K562 (cell line): ENCODE measurements at regions not wholly inside any gene's neighbourhood (a gene's known extent, or its start where the extent isn't known, plus 50 kb on each side); places are given as distances from the start of the nearest gene placed in this dataset.

Source experiments
- ATAC-seq: fragments of 200-7000 bp; cut with Tn5 transposase; 3 replicates; pipeline ENCODE4 v1.9.1; 2020; ENCODE audit warnings: moderate library complexity
- BruUV-seq: library from RNA; stranded (reverse); fragments of 400-500 nt; replicated peaks from 2 replicates; lab custom pipeline; 2021; lab: Mats Ljungman, UMichigan
- CTCF ChIA-PET: fragments of 300-600 bp; formaldehyde crosslinking; extraction: SDS; loops from one replicate; lab custom pipeline; 2021; ENCODE audit warnings: low intra/inter-chr PET ratio; lab: Yijun Ruan, JAX
- POLR2A ChIA-PET: fragments of 300-600, 350-650 bp; sonication (Branson Sonifier 250); formaldehyde crosslinking; extraction: SDS; loops from one replicate; lab custom pipeline; 2021; ENCODE audit warnings: antibody characterized with exemption, inconsistent platforms; lab: Yijun Ruan, JAX
- DNase-seq, 4 experiments: peaks; one replicate each; pipeline versions ENCODE4 v3.0.0 to v3.0.0-alpha.2; 2011 to 2018; ENCODE audit warnings: low spot score in 3 of 4, mixed read lengths in 3 of 4; ENCODE audit errors: extremely low read depth in 1 of 4
- FAIRE-seq: peaks from 2 replicates; lab custom pipeline; 2011; peaks lifted over from hg19 to GRCh38; lab: Jason Lieb, UNC
- H2AFZ ChIP-seq: 2 replicates; pipeline ENCODE4 v1.6.0; 2011; ENCODE audit warnings: low read depth, low read length, control low read depth, inconsistent platforms
- H3K27ac ChIP-seq: fragments of 200-600 bp; 3 replicates; pipeline ENCODE4 v1.8.0; 2011; ENCODE audit warnings: low read depth, mild to moderate bottlenecking, control low read depth, inconsistent platforms, low read length, moderate library complexity, mixed read lengths; ENCODE audit errors: extremely low read depth
- H3K27me3 ChIP-seq, 2 experiments: fragments of 300-600 bp in 1 of 2; 2 replicates in 1 of 2; 3 replicates in 1 of 2; pipeline versions ENCODE4 v1.6.0 to v1.8.0; 2011; ENCODE audit warnings: inconsistent platforms in 2 of 2, low read length in 2 of 2, mild to moderate bottlenecking in 1 of 2, mixed read lengths in 1 of 2, moderate library complexity in 1 of 2; ENCODE audit not compliant: control insufficient read depth in 2 of 2, insufficient read depth in 2 of 2
- H3K36me3 ChIP-seq: fragments of 300-600 bp; 3 replicates; pipeline ENCODE4 v1.8.0; 2011; ENCODE audit warnings: mild to moderate bottlenecking, low read length, inconsistent platforms; ENCODE audit not compliant: control insufficient read depth, insufficient read depth
- H3K4me1 ChIP-seq, 2 experiments: fragments of 200-600 bp in 1 of 2; replicated peaks in 1 of 2; 2 replicates in 1 of 2; 3 replicates in 1 of 2; pipeline versions ENCODE4 v1.5.1 to v1.8.0; 2011; ENCODE audit warnings: inconsistent platforms in 2 of 2, low read length in 2 of 2, mild to moderate bottlenecking in 1 of 2, mixed read lengths in 1 of 2, moderate library complexity in 1 of 2; ENCODE audit not compliant: control insufficient read depth in 2 of 2, insufficient read depth in 2 of 2
- H3K4me2 ChIP-seq: 2 replicates; pipeline ENCODE4 v1.6.1; 2011; ENCODE audit warnings: low read length, control low read depth, inconsistent platforms, mixed read lengths; ENCODE audit not compliant: insufficient read depth
- H3K4me3 ChIP-seq: fragments of 200-600 bp; sonication (generic), shearing (Covaris generic); 2 replicates; pipeline ENCODE4 v1.5.1; 2016; ENCODE audit warnings: control low read depth, inconsistent platforms
- H3K79me2 ChIP-seq: fragments of 200-600 bp; 3 replicates; pipeline ENCODE4 v1.8.0; 2011; ENCODE audit warnings: low read length, inconsistent platforms; ENCODE audit not compliant: control insufficient read depth, insufficient read depth
- H3K9ac ChIP-seq, 2 experiments: 2 replicates each; pipeline versions ENCODE4 v1.6.0 to v1.6.1; 2011; ENCODE audit warnings: low read depth in 2 of 2, low read length in 2 of 2, control low read depth in 1 of 2, inconsistent platforms in 1 of 2, mild to moderate bottlenecking in 1 of 2, mixed read lengths in 1 of 2; ENCODE audit not compliant: insufficient read depth in 1 of 2
- H3K9me1 ChIP-seq: one replicate; pipeline ENCODE4 v1.6.0; 2011; ENCODE audit warnings: inconsistent platforms, mild to moderate bottlenecking, low read length, moderate library complexity; ENCODE audit not compliant: control insufficient read depth, insufficient read depth
- H3K9me3 ChIP-seq: replicated peaks from 2 replicates; pipeline ENCODE4 v1.5.1; 2011; ENCODE audit warnings: low read depth, low read length, inconsistent platforms; ENCODE audit not compliant: control insufficient read depth, insufficient read depth
- H4K20me1 ChIP-seq: replicated peaks from 2 replicates; pipeline ENCODE4 v1.6.1; 2011; ENCODE audit warnings: low read length, inconsistent platforms, mixed read lengths; ENCODE audit not compliant: control insufficient read depth, insufficient read depth
- CBFB ChIP-seq: sonication (generic); formaldehyde crosslinking; IDR thresholded peaks from 2 replicates; pipeline ENCODE4 v1.4.0; 2020; ENCODE audit warnings: mild to moderate bottlenecking, missing genetic modification reagents
- CBX1 ChIP-seq: sonication (generic); IDR thresholded peaks from 2 replicates; pipeline ENCODE4 v1.6.1; 2016; ENCODE audit warnings: antibody characterized with exemption, low read depth, mild to moderate bottlenecking
- CLOCK ChIP-seq: fragments of 250-450 bp; sonication (Bioruptor Pico); IDR thresholded peaks from 2 replicates; pipeline ENCODE4 v1.4.0; 2020; ENCODE audit warnings: mild to moderate bottlenecking, moderate library complexity, borderline replicate concordance
- DEAF1 ChIP-seq: fragments of 450-650 bp; formaldehyde crosslinking; IDR thresholded peaks from 2 replicates; pipeline ENCODE4 v1.4.0; 2020; ENCODE audit warnings: mild to moderate bottlenecking, moderate library complexity
- KDM1A ChIP-seq, 2 experiments: fragments of 450-650 bp; IDR thresholded peaks; 2 replicates each; pipeline ENCODE4 v1.6.1; 2016; ENCODE audit warnings: mild to moderate bottlenecking in 2 of 2
- MTA3 ChIP-seq: fragments of 450-650 bp; formaldehyde crosslinking; IDR thresholded peaks from 2 replicates; pipeline ENCODE4 v1.6.1; 2017; ENCODE audit warnings: mild to moderate bottlenecking, borderline replicate concordance
- STAG1 ChIP-seq: sonication (generic); formaldehyde crosslinking; IDR thresholded peaks from 2 replicates; pipeline ENCODE4 v1.5.0; 2020; ENCODE audit warnings: missing genetic modification reagents, borderline replicate concordance
- TARDBP ChIP-seq: fragments of 450-650 bp; IDR thresholded peaks from 2 replicates; pipeline ENCODE4 v1.6.1; 2016
- THAP12 ChIP-seq: fragments of 250-450 bp; sonication (Bioruptor Pico); IDR thresholded peaks from 2 replicates; pipeline ENCODE4 v1.9.0; 2021; ENCODE audit warnings: mild to moderate bottlenecking, inconsistent platforms
- THRAP3 ChIP-seq: fragments of 450-650 bp; IDR thresholded peaks from 2 replicates; pipeline ENCODE4 v1.6.1; 2016; ENCODE audit warnings: mild to moderate bottlenecking, inconsistent platforms, borderline replicate concordance
- USF1 ChIP-seq: sonication (generic); formaldehyde crosslinking; IDR thresholded peaks from 2 replicates; pipeline ENCODE4 v1.9.0; 2022; ENCODE audit warnings: mild to moderate bottlenecking, missing genetic modification reagents
- ZNF133 ChIP-seq: fragments of 250-450 bp; sonication (Bioruptor Pico); IDR thresholded peaks from 2 replicates; pipeline ENCODE4 v1.4.0; 2020; ENCODE audit warnings: mild to moderate bottlenecking
- ZNF197 ChIP-seq: fragments of 200-800 bp; sonication (Bioruptor generic); IDR thresholded peaks from 2 replicates; pipeline ENCODE4 v1.6.1; 2016; ENCODE audit warnings: low read depth, missing genetic modification characterization, missing compliant biosample characterization
- ZNF263 ChIP-seq: sonication (generic); formaldehyde crosslinking; IDR thresholded peaks from 2 replicates; pipeline ENCODE4 v1.8.0; 2022; ENCODE audit warnings: mild to moderate bottlenecking, missing genetic modification reagents, borderline replicate concordance
- ZNF3 ChIP-seq: fragments of 250-450 bp; sonication (Bioruptor Pico); IDR thresholded peaks from 2 replicates; pipeline ENCODE4 v1.5.0; 2021; ENCODE audit warnings: mild to moderate bottlenecking, moderate library complexity
- ZNF316 ChIP-seq: fragments of 450-650 bp; IDR thresholded peaks from 2 replicates; pipeline ENCODE4 v1.6.1; 2016
- WGBS: fragments of 100-300 bp; shearing (Covaris generic); methylation state at CpG from one replicate; pipeline ENCODE4 v1.1.6; 2016; ENCODE audit warnings: low coverage, mixed read lengths; ENCODE audit not compliant: insufficient coverage; ENCODE audit errors: missing lambda C conversion rate; 5-methylcytosine and 5-hydroxymethylcytosine counted together
- in situ Hi-C: fragments of 300-500 bp; cut with MboI; formaldehyde crosslinking; loops from 4 replicates; pipeline ENCODE4 v1.15.0; 2018; ENCODE audit warnings: inconsistent platforms, mixed read lengths
- intact Hi-C: fragments of 100-400 bp; cut with micrococcal nuclease; formaldehyde crosslinking; loops from 2 replicates; pipeline ENCODE4 v1.14.2; 2022

- Histone ChIP-seq H3K4me1 (no peaks in the 10 kb centered on the region), H3K9ac (no peak overlapping the region), H2AFZ (no peak overlapping the region), H4K20me1 (no peaks in the 10 kb centered on the region), H3K79me2 (no peaks in the 10 kb centered on the region), H3K9me1 (no peaks in the 10 kb centered on the region), H3K27ac (no peak overlapping the region), H3K9me3 (no peaks in the 10 kb centered on the region), H3K27me3 (no peaks in the 10 kb centered on the region), H3K4me2 (no peak overlapping the region), H3K36me3 (no peaks in the 10 kb centered on the region), H3K4me3 (no peak overlapping the region)
- ATAC-seq (no peak), DNase-seq (no peak), FAIRE-seq (no peak)
- ChIA-PET CTCF (no interaction called here), POLR2A (no interaction called here)
- WGBS, result 4% methylated on average over 3 of the region's 3 CpGs
- intact Hi-C loops (no loop called here), in situ Hi-C loops (no loop called here)
- no TSS peak for BruUV-seq
- TF ChIP-seq USF1 (CRISPR knock-in tag) (no peak), THRAP3 (no peak), MTA3 (no peak), ZNF3 (CRISPR knock-in tag) (no peak), CBFB (CRISPR knock-in tag) (no peak), KDM1A (IDR thresholded peaks at IDR 0.05) (no peak), TARDBP (no peak), CLOCK (no peak), DEAF1 (CRISPR knock-in tag) (no peak), STAG1 (no peak), ZNF133 (CRISPR knock-in tag) (no peak), ZNF316 (no peak), CBX1 (no peak), ZNF197 (no peak), THAP12 (CRISPR knock-in tag) (no peak), ZNF263 (CRISPR knock-in tag) (no peak)
Measured at GRCh38 chr6:91813641-91814040, 1226.8 kb upstream of the MAP3K7 start.
